NCI-H526 (cell line): ENCODE measurements at regions not wholly inside any gene's neighbourhood (a gene's known extent, or its start where the extent isn't known, plus 50 kb on each side); places are given as distances from the start of the nearest gene placed in this dataset.
A peak's percentile ranks its signal among the peaks of the same experiment; 100 is the strongest.
"Not testable (repeated sequence)": the region's sequence is repeated elsewhere in the genome, so short reads cannot be mapped to it uniquely, and the experiment has no call there.

Experiments used
- DNase-seq, 2 experiments: peaks; one replicate each; lab custom pipeline; 2025; lab: John Stamatoyannopoulos, UW

DNA sequence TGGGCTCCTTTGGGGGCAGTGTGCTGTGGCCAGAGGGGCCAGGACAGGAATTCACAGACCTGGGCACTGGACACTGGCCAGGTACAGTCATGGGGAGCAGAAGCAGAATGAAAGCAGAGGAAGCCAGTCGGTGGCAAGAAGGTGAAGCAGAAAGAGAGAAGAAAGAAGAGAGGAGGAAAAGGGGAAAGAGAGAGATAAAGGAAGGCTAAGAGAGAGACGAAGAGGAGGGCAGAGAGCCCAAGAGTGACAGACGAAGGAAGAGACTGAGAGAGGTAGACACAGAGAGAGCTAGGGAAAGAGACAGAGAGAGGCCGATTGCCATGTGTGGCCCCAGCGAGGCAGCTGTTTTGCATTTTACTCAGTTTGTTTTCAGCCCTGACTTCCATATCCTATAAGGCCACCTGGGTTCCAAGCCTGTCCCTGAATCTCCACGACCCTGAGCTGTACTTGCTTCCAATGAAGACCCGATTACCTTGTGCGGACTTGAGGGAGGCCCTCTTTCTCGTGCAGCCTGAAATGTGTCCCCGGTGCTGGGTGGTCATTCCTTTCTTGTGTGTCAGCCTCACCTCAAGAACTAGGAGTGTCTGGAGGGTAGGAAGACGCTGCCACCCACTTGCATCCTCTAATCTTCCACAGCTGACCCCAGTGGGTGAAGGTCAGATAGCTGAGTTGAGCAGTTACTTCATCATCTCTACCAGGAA lies 73.9 kb downstream of the LSM3 start:
- no peak for DNase-seq

DNA sequence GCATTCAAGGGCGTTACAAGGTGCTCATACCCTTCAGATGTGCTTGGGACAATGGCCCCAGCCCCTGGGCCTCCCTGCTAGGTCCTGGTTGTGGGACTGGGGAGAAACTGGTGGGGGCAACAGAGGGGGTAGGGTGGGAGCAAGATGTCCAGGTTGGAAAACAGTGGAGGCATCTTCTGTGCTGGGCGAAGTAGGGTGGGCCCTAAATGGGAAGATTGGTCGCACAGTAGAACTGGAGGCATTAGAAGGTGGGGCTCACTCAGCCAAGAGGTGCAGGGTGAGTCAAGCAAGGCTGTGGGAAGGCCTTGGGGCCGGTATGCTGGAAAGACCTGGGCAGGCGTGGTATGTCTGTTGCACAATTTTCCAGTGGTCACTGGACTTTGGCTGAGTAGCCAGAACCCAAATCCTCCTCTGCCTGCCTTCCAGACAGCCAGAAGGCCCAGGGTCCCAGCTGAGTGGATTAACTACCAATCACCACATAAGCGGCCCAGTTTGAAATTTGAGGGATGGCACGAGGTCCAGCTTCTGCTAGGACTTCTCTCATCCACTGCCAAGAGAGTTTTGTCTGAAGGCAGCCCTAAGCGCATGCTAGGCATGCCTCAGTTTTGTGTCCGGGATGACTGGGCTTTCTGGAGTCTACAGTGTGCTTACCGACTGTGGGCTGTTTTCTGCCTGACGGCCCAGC lies 74.5 kb downstream of the LSM3 start:
- DNase-seq: no peak

DNA sequence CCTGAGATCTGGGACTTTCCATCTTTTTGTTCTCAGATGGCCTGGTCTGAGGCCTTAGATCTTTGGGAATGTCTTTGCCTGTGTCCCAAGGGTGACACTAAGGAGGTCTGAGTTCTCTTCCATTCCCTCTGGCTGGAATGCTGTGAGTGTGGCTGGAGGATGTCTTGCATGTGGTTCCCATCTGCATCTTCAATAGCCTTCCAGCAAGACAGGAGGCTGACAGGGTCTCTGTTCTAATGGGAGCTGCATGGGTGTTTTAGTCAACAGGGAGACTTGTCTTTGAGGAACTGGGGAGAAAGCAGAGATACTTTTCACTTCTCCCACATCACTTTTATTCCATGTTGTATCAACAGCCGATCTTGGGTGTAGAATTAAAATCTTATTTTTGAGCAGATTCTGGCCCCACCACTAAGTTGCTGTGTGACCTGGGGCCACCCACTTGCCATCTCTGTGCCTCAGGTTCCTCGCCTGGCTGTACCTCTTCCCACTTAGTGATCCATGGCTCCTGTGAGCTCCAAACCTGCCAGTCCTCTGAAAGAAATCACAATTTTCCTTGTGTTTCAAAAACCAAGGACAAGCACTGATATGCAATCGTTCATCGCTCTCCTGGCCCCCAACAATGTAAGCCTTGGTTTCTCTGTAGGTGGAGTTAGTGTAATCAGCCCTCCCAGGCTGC lies 75.2 kb downstream of the LSM3 start:
- DNase-seq: no peak

DNA sequence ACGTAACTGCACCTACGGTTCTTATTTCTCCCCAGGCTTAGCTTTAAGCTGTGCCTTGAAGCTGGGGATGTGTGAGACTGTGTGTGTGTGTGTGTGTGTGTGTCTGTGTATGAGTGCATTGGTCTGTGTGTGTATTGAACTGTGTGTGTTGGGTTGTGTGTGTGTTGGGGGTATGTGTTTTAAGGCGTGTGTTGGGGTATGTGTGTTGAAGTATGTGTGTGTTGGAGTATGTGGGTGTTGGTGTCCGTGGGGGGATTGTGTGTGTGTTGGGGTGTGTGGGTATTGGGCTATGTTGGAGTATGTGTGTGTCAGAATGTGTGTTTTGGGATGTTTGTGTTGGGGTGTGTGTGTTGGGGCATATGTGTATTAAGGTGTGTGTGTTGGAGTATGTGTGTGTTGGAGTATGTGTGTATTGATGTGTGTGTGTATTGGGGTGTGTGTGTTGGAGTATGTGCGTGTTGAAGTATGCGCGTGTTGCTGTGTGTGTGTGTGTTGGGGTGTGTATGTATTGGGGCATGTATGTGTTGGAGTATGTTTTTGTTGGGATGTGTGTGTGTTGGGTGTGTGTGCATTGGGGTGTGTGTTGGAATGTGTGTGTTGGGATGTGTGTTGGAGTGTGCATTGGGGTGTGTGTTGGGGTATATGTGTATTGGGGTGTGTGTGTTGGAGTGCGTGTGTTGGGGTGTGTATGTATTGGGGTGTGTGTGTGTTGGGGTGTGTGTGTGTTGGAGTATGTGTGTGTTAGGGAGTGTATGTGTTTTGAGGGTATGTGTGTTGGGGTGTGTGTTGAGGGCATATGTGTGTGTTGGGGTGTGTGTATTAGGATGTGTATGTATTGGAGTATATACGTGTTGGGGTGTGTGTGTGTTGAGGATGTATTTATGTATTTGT lies 76.4 kb downstream of the LSM3 start:
- DNase-seq: no peak

DNA sequence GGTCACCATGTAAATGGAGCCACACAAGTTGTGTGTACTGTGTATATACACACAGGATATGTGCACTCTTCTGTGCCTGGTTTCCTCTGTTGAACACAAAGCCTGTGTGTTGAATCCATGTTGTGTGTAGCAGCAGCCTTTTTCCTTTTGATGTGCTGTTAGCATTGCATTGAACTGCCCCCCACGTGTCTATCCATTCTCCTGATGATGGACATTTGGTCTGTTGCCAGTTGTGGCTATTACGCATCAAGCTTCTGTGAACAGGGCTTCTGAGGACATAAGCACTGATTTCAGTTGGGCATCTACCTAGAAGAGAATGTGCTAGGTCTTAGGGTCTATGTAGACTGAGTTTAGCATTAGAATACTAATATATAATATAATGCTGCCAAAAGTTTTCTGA lies 77.4 kb downstream of the LSM3 start:
- no peak for DNase-seq

DNA sequence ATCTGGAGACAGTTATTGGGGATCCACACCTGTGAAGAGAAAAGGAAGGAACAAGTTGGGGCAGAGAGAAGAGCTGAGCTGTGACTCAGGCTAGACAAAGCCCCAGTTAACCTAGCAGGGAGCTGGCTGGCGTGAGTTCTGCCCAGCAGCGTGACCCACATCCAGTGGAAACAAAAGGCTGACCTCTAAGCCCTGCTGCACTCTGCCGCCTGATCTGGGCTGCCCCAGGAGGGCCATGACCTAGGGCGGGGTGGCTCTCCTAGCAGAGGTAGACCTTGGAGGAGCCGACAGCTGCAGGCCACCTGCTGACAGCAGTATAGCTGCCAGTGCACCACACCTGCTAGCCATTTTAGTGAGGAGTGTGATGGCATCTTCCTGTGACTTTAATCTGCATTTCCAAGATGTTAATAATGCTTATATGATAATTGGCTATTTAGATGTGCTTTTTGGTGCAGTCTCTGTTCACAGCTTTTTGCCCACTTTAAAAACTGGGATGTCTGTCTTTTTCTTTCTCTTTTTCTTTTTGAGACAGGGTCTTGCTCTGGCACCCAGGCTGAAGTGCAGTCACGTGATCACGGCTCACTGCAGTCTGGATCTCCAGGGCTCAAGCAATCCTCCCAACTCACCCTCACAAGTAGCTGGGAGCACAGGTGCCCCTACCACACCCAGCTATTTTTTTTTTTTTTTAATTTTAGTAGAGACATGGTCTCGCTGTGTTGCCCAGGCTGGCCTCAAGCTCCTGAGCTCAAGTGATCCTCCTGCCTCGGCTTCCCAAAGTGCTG lies 78.1 kb downstream of the LSM3 start:
- DNase-seq: peak in 1 of 2 experiments; percentile 30

DNA sequence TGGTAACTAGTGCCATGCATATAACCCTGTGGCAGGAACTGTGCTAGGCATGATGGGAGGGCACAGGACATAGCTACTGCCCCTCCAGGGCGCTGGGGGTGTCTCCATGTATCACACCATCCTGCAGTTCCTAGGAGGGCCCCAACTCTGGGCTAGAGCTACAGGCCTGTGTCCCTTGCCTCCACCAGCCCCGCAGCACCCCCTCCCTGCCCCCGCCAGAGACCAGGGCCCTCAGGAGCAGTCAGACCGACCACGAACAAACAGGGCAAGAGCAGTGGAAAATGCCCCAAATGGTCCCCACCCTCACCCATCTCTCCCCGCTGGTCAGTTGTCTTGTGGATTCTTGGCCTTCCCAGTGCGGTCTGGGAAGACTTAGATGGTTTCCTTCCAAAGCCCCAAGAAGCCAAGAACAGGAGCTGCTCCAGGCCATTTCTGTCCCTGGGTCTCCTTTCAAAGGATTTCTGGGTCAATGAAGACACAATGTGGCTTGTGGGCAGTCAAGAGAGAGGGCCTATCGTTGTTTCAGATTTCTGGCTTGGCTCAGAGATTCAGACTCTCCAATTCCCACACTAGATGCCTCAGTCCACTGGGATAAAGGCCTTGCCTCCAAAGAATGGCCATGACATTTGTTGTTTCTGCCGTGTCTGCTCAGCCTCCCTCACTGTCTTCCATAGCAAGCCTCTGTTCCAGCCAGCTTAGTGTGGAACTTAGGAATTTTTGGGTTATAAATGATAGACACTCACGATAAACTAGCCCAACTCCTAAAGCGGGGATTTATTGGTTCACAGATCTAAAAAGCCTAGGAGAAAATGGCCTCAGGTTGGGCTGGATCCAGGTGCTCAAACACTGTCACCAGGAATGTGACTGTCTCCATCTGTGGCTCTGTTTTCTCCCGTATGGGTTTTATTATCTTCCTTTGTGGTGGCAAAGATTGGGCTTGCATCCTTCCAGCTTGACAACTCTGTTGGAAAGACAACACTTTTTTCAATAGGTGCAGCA lies 80.6 kb downstream of the LSM3 start:
- DNase-seq: no peak

DNA sequence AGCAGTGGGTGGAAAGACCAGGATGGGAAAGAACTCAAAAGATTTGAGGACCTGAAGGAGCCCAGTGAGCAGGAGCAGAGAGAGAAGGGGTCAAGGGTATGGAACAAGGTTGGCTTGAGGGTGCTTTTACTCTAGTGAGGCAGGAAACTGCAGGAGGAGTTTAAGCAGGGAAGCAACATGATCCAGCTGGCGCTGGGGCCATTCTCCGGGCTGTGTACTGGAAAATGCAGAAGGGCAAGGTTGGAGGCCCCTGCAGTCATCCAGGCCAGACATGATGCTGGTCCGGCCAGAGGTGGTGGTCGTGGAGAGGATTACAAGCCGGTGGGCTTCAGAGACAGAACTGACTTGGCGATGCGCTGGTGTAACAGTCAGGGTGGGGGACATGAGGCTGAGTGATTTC lies 81.8 kb downstream of the LSM3 start:
- no peak for DNase-seq

DNA sequence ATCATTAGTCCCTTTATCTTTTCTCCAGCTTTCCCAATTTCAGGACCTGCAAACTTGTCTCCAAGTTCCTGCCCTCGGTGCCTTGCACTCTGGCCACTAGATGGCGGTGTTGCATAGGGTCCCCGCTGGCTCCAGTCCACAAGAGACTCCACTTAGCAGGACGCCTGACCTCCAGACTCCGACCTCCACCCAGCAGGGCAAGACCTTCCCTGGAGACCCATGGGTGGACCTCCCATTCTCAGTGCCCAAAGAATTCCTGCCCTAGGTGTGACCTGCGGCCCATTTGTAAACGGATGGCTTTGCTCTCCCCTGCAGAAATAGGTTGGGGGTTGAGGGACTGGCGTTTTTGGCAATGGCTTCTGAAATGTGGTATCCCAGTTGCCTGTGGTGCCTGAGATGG lies 82.6 kb downstream of the LSM3 start:
- DNase-seq: peak; percentile 28 to 72

DNA sequence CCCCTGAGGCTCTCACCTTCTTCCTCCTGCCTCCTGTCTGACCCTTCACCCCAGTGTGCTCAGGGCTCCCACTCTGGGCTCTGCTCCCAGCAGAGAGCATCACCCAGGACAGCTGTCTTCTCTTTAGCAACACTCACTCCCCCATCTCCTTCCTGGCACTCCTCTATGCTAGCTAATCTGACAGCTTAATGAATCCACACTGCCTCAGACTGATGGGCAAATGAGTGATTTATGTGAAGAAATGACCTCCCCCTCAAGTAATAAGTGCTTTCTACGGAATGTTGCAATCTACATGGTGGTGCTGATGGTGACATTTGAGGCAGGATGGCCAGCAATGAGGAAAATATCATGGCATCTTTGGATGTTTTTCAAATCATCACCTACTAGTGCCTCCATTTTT lies 83.6 kb downstream of the LSM3 start:
- DNase-seq: no peak

DNA sequence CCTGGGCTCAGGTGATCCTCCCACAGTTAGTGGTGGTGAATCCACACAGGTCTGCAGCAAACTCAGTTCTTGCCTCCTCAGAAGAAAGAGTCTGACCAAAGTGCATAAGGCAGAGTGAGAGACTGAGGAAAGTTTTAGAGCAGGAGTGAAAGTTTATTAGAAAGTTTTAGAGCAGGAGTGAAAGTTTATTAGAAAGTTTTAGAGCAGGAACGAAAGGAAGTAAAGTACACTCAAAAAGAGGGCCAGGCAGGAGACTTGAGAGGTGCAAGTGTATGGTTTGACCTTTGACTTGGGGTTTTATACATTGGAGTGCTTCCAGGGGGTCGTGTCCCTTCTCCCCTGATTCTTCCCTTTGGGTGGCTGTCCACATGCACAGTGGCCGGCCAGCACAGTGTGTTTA lies 84.2 kb downstream of the LSM3 start:
- DNase-seq: no peak

DNA sequence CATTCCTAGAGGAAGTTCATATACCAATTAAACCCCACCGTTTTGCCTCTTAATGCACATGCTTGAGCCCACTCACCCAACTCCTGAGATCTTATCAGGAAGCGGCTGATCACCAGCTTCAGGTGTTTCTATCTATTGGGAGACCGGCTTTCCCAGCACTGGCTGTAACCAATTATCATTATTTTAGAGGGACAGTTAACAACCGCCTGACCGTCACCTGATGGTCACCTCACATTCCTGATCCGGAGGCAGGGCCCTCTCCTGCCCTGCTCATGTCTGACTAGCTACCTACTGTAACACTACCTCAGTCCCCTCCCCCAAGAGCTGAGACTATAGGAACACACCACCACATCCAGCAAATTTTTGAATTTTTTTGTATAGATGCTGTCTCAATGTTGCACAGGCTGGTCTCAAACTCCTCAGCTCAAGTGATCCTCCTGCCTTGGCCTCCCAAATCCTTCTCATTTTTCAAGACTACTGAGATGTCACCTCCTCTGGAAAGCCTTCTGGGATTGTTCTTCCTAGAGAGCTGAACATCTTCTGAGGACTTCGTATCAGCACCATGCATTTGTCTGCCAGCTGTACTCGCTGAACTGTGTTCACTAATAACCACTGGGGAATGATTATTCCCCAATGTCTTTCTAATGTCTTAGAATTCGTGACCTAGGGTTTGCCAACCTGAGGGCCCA lies 84.8 kb downstream of the LSM3 start:
- DNase-seq: no peak

DNA sequence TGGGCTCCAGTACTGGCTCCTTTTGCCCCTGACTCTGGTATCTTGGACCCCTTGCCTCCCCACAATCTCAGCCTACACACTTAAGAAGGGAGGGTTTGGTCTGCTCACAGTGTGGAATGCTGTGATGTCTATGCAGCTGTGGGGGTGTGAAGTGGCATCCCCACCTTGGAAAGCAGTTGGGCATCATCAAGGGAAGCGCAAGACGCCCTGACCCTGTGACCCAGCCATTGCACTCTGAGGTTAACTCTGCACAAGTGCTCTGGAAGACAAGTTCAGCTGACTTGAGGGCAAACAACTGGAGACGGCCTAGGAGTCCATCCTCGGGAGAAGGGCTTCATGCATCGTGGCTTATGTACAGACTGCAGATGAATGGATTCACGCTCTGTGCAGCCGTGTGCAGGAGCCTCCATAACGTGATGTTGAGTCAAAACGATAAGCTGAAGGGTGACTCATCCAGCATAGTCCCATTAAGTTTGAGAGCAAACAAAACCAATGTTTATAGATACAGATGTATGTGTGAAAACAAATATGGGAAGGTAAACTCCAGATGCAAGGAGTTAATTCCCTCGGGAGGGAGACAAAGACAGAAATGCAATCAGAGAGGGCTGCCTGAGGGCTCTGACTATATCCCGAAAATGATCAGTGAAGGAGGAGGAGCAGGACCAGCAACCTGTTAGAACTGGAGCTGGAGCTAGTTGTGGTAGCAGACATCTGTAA lies 86.8 kb downstream of the LSM3 start:
- no peak for DNase-seq

DNA sequence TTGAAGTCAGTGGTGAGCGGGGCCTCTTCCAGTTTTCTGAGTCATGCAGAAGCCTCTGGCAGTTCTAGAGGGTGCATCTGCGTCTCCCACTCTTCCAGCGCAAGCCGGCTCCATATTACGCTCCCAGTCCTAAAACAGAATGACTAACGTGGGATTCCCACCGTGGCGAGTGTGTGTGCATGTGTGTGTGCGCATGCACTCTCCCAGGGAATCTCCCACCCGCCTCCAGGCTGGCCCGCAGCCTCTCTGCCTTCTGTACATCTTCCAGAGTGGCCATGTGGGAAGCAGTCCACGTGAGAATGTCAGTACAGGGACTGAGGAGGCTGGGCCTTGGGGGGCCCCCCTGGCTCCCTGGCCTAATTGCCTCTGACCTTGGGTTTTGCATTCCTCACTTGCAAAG lies 87.7 kb downstream of the LSM3 start:
- DNase-seq: no peak

DNA sequence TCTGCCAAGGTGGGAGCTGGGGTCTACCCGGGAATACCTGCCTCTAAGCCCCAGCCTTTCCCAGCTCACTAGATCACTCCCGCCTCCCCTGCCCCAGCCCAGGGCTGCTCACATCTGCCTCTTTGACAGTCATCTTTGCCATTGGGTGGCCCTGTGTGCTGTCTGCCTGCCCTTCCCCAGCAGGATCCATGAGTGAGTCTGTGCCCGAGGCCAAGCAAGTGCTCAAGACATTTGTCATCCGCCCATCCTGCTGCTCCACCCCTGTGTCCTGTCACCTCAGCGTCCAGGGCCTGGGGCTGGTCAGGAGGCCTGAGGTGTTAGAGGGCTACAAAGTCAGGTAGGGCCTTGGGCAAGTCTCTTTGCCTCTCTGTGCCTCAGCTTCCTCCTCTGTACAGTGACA lies 89.4 kb downstream of the LSM3 start:
- no peak for DNase-seq

DNA sequence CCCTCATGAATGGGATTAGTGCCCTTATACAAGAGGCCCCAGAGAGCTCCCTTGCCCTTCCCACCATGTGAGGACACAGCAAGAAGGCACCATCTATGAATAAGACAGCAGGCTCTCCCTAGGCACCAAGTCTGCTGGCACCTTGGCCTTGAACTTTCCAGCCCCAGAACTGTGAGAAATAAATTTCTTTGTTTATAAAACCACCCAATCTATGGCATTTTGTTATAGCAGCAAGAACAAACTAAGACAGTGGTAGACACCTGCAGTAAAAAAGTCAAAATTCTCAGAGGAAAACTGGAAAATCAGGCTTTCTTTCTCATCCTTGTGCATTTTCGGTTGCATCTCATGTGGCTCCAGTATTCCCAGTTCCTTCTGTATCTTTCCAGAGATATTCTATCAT lies 90.3 kb downstream of the LSM3 start:
- DNase-seq: no peak

DNA sequence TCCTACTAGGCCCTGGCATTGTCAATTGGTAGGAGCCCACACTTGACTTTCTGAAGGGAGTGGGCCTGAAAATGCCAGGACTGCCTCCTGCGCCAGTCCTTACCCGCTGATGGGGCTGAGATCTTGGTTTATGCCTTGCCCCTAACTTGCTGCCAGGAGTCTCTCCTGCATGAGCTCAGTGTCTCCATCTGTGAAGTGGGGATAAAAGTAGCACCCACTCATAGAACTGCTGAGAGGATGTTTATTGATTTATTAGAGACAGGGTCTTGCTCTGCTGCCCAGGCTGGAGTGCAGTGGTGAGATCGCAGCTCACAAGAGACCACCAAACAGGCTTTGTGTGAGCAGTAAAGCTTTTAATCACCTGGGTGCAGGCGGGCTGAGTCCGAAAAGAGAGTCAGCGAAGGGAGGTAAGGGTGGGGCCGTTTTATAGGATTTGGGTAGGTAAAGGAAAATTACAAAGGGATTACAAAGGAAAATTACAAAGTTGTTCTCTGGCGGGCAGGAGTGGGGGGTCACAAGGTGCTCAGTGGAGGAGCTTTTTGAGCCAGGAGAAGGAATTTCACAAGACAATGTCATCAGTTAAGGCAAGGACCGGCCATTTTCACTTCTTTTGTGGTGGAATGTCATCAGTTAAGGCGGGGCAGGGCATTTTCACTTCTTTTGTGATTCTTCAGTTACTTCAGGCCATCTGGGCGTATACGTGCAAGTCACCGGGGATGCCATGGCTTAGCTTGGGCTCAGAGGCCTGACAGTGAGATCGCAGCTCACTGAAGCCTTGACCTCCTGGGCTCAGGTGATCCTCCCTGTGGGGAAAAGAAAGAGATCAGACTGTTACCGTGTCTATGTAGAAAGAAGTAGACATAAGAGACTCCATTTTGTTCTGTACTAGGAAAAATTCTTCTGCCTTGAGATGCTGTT lies 93.7 kb downstream of the LSM3 start:
- not testable (repeated sequence) for DNase-seq
